ENCODE measurements at regions not wholly inside any gene's neighbourhood (a gene's known extent, or its start where the extent isn't known, plus 50 kb on each side); places are given as distances from the start of the nearest gene placed in this dataset.

- ATAC-seq (ENCODE audit: insufficient number of reproducible peaks, low FRiP score, low read depth), result no peak
- H3K27ac ChIP-seq, result no peak overlapping the region
- H3K9me3 ChIP-seq, result no peaks in the 10 kb centered on the region
- no peak for DNase-seq (ENCODE audit: low spot score)
- H3K36me3 ChIP-seq, result no peaks in the 10 kb centered on the region
- no peak overlapping the region for H3K4me3 ChIP-seq
- TF ChIP-seq CTCF (IDR thresholded peaks at IDR 0.05), result no peak
- no peaks in the 10 kb centered on the region for H3K27me3 ChIP-seq (replicated peaks; ENCODE audit: insufficient read depth)
- H3K4me1 ChIP-seq (ENCODE audit: control insufficient read depth in 1 of 2, low read depth in 2 of 2), result no peaks in the 10 kb centered on the region
These were observed 624.8 kb upstream of the KIRREL3 start for GRCh38 chr11:127625402-127625801.

GRCh38 chr11:127624306-127624856, 623.8 kb upstream of the KIRREL3 start:
- no peak for DNase-seq (ENCODE audit: low spot score)
- no peak for ATAC-seq (ENCODE audit: insufficient number of reproducible peaks, low FRiP score, low read depth)
- no peaks in the 10 kb centered on the region for H3K9me3 ChIP-seq
- H3K27me3 ChIP-seq (replicated peaks; ENCODE audit: insufficient read depth), result no peaks in the 10 kb centered on the region
- no peak overlapping the region for H3K27ac ChIP-seq
- TF ChIP-seq CTCF (IDR thresholded peaks at IDR 0.05), result no peak
- H3K36me3 ChIP-seq, result no peaks in the 10 kb centered on the region
- no peaks in the 10 kb centered on the region for H3K4me1 ChIP-seq (ENCODE audit: control insufficient read depth in 1 of 2, low read depth in 2 of 2)
- H3K4me3 ChIP-seq, result no peak overlapping the region

GRCh38 chr11:127622686-127623085, 622.1 kb upstream of the KIRREL3 start:
- H3K4me1 ChIP-seq (ENCODE audit: control insufficient read depth in 1 of 2, low read depth in 2 of 2), result no peaks in the 10 kb centered on the region
- H3K27me3 ChIP-seq (replicated peaks; ENCODE audit: insufficient read depth), result no peaks in the 10 kb centered on the region
- no peak for DNase-seq (ENCODE audit: low spot score)
- TF ChIP-seq CTCF (IDR thresholded peaks at IDR 0.05), result no peak
- H3K4me3 ChIP-seq, result no peak overlapping the region
- no peaks in the 10 kb centered on the region for H3K36me3 ChIP-seq
- H3K9me3 ChIP-seq, result no peaks in the 10 kb centered on the region
- ATAC-seq (ENCODE audit: insufficient number of reproducible peaks, low FRiP score, low read depth), result no peak
- H3K27ac ChIP-seq, result no peak overlapping the region

GRCh38 chr11:127620671-127621070, 620.1 kb upstream of the KIRREL3 start:
- Histone ChIP-seq H3K9me3 (no peaks in the 10 kb centered on the region), H3K27ac (no peak overlapping the region), H3K4me3 (no peak overlapping the region), H3K27me3 (replicated peaks; ENCODE audit: insufficient read depth) (no peaks in the 10 kb centered on the region), H3K4me1 (ENCODE audit: control insufficient read depth in 1 of 2, low read depth in 2 of 2) (no peaks in the 10 kb centered on the region), H3K36me3 (no peaks in the 10 kb centered on the region)
- no peak for TF ChIP-seq CTCF (IDR thresholded peaks at IDR 0.05)
- DNase-seq (ENCODE audit: low spot score), result no peak
- no peak for ATAC-seq (ENCODE audit: insufficient number of reproducible peaks, low FRiP score, low read depth)

- DNase-seq (ENCODE audit: low spot score), result no peak
- Histone ChIP-seq H3K36me3 (no peaks in the 10 kb centered on the region), H3K4me1 (ENCODE audit: control insufficient read depth in 1 of 2, low read depth in 2 of 2) (no peaks in the 10 kb centered on the region), H3K27me3 (replicated peaks; ENCODE audit: insufficient read depth) (no peaks in the 10 kb centered on the region), H3K27ac (no peak overlapping the region), H3K4me3 (no peak overlapping the region), H3K9me3 (no peaks in the 10 kb centered on the region)
- no peak for ATAC-seq (ENCODE audit: insufficient number of reproducible peaks, low FRiP score, low read depth)
- no peak for TF ChIP-seq CTCF (IDR thresholded peaks at IDR 0.05)
These were observed 619.4 kb upstream of the KIRREL3 start for GRCh38 chr11:127619946-127620345.
